Gastrocnemius medialis (tissue), 4 donors: ENCODE measurements at regions not wholly inside any gene's neighbourhood (a gene's known extent, or its start where the extent isn't known, plus 50 kb on each side); places are given as distances from the start of the nearest gene placed in this dataset.

Source experiments
- ATAC-seq, 2 donors: fragments of 150-250 bp; one replicate each; pipeline ENCODE4 v1.9.1; 2016
- DNase-seq, 2 donors: peaks; one replicate each; pipeline ENCODE4 v3.0.0-alpha.2; 2019
- H3K27ac ChIP-seq, 4 donors: fragments of 200-600 bp; sonication (generic); 1 replicate in 1 of 4; 2 replicates in 3 of 4; pipeline ENCODE4 v1.5.1; 2016 to 2018; ENCODE audit warnings: mild to moderate bottlenecking in 2 of 4, moderate library complexity in 1 of 4
- H3K27me3 ChIP-seq, 3 donors: fragments of 200-600 bp; sonication (generic) in 2 of 3; 1 replicate in 1 of 3; 2 replicates in 2 of 3; pipeline versions ENCODE4 v1.5.1 to v1.6.0; 2016 to 2019; ENCODE audit warnings: mild to moderate bottlenecking in 1 of 3, moderate library complexity in 1 of 3
- H3K36me3 ChIP-seq, 2 donors: fragments of 200-600 bp; sonication (generic) in 1 of 2; one replicate each; pipeline ENCODE4 v1.5.1; 2017 to 2018
- H3K4me1 ChIP-seq, 2 donors: fragments of 200-600 bp; sonication (generic) in 1 of 2; one replicate each; pipeline ENCODE4 v1.5.1; 2016 to 2017; ENCODE audit warnings: mild to moderate bottlenecking in 2 of 2
- H3K4me3 ChIP-seq, 4 donors: fragments of 200-600 bp; sonication (generic) in 3 of 4; 1 replicate in 1 of 4; 2 replicates in 3 of 4; pipeline ENCODE4 v1.5.1; 2016 to 2019; ENCODE audit warnings: mild to moderate bottlenecking in 2 of 4
- H3K9me3 ChIP-seq, 3 donors: fragments of 200-600 bp; sonication (generic) in 2 of 3; 1 replicate in 1 of 3; 2 replicates in 2 of 3; pipeline ENCODE4 v1.5.1; 2016 to 2019
- POLR2A ChIP-seq, 2 donors: fragments of 450-650 bp; IDR thresholded peaks; one replicate each; pipeline ENCODE4 v1.6.1; 2017; ENCODE audit warnings: antibody characterized with exemption in 2 of 2, mild to moderate bottlenecking in 2 of 2, moderate library complexity in 2 of 2
- in situ Hi-C, 4 donors: fragments of 200-750 bp; cut with MboI; loops; one replicate each; pipeline versions ENCODE4 v1.15.0 to v1.8.0; 2017; ENCODE audit warnings: low sequenced_read_pairs in 4 of 4
- intact Hi-C: fragments of 100-400 bp; cut with DNase I; formaldehyde crosslinking; loops from one replicate; pipeline ENCODE4 v1.15.1; 2023; ENCODE audit warnings: low total_unique reads
- TF ChIP-seq, protein P1 (sequence below), 5 experiments: fragments of 450-650 bp in 3 of 5; fragments of 200-600 bp in 2 of 5; sonication (generic) in 2 of 5; IDR thresholded peaks in 4 of 5; conservative IDR thresholded peaks in 1 of 5; 1 replicate in 4 of 5; 2 replicates in 1 of 5; pipeline ENCODE4 v1.5.1; 2016 to 2019; ENCODE audit warnings: antibody characterized with exemption in 5 of 5, mild to moderate bottlenecking in 3 of 5, moderate library complexity in 3 of 5

DNA sequence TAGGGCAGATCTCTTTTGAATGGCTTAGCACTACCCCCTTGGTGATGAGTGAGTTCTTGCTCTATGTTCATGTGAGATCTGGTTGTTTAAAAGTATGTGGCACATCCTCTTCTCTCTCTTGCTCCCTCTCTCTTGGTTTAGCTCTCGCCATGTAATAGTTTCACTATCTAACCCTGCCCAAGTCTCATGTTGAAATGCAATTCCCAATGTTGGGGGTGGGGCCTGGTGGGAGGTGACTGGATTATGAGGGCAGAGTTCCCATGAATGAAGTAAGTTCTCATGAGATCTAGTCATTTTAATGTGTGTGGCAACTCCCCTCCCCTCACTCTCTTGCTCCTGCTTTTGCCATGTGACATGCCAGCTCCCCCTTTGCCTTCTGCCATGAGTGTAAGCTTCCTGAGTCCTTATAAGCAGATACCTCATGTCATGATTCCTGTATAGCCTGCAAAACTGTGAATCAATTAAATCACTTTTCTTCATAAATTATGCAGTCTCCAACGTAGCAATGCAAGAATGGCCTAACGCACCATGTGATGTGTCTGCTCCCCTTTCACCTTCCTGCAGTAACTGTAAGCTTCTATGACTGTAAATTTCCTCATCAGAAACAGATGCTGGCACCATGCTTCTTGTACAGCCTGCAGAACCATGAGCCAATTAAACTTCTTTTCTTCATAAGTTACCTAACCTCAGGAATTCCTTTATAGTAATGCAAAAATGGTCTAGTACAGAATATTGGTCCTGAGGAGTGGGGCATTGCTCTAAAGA lies 74.8 kb upstream of the KCNH8 start:
- intact Hi-C loops = no loop called here
- no peak for ATAC-seq
- no peaks in the 10 kb centered on the region for H3K36me3 ChIP-seq
- in situ Hi-C loops = loop anchor here in 1 of 4 donors (25.0 kb wide), 1 partner anchor 789 kb away; no protein-coding TSS in a partner anchor
- no peaks in the 10 kb centered on the region for H3K4me1 ChIP-seq
- no peak for DNase-seq
- TF ChIP-seq, protein P1, sequence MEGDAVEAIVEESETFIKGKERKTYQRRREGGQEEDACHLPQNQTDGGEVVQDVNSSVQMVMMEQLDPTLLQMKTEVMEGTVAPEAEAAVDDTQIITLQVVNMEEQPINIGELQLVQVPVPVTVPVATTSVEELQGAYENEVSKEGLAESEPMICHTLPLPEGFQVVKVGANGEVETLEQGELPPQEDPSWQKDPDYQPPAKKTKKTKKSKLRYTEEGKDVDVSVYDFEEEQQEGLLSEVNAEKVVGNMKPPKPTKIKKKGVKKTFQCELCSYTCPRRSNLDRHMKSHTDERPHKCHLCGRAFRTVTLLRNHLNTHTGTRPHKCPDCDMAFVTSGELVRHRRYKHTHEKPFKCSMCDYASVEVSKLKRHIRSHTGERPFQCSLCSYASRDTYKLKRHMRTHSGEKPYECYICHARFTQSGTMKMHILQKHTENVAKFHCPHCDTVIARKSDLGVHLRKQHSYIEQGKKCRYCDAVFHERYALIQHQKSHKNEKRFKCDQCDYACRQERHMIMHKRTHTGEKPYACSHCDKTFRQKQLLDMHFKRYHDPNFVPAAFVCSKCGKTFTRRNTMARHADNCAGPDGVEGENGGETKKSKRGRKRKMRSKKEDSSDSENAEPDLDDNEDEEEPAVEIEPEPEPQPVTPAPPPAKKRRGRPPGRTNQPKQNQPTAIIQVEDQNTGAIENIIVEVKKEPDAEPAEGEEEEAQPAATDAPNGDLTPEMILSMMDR (IDR thresholded peaks at IDR 0.05 in 4 of 5, conservative IDR thresholded peaks at IDR 0.05 in 1 of 5) = no peak
- no peak for TF ChIP-seq POLR2A (IDR thresholded peaks at IDR 0.05)
- no peak overlapping the region for H3K27ac ChIP-seq
- no peak overlapping the region for H3K4me3 ChIP-seq
- H3K9me3 ChIP-seq = no peaks in the 10 kb centered on the region
- no peaks in the 10 kb centered on the region for H3K27me3 ChIP-seq

DNA sequence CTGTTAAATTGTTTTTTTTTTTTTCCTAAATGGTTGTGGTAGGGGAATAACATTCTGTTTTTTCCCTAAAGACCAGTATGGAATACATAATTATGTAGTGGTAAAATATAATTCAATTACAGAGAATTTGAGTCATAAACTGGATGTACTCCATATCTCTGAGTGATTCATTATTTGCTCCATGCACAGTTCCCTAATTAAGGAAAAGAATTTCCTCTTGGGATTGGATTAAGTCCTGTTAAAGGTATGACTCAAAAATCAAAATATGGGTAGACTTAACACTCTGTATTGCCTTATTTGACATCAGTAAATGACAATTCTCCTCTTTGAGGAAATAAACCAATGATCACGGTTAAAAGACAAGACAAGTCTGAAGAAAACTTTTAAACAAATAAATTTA lies 78.0 kb upstream of the KCNH8 start:
- no peak for ATAC-seq
- Histone ChIP-seq H3K27ac (no peak overlapping the region), H3K4me1 (no peaks in the 10 kb centered on the region), H3K4me3 (no peak overlapping the region), H3K9me3 (no peaks in the 10 kb centered on the region), H3K36me3 (no peaks in the 10 kb centered on the region), H3K27me3 (no peaks in the 10 kb centered on the region)
- TF ChIP-seq, protein P1 (IDR thresholded peaks at IDR 0.05 in 4 of 5, conservative IDR thresholded peaks at IDR 0.05 in 1 of 5) = no peak
- TF ChIP-seq POLR2A (IDR thresholded peaks at IDR 0.05) = no peak
- in situ Hi-C loops = loop anchor here in 1 of 4 donors (25.0 kb wide), 1 partner anchor 792 kb away; no protein-coding TSS in a partner anchor
- DNase-seq = no peak
- intact Hi-C loops = no loop called here

DNA sequence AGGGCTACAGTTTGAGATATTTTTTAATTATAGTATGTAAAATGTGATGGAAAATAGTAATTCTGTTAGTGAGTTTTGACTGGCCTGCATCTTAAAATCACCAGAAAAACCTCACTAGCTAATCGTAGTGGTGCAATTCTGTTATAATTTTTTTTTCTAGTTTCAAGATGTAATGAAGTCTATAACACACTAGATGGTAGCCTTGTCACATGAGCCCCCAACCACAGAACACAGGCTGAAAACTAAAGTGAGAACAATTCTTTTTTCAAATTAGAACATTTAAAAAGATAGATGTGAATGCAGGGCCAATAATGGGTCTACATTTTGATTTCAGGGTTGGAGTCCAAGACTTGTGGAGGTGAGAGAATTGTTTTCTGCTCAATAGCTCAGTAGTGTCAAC lies 83.3 kb upstream of the KCNH8 start:
- DNase-seq (no peak), ATAC-seq (no peak)
- Histone ChIP-seq H3K4me1 (no peaks in the 10 kb centered on the region), H3K36me3 (no peaks in the 10 kb centered on the region), H3K9me3 (no peaks in the 10 kb centered on the region), H3K27me3 (no peaks in the 10 kb centered on the region), H3K4me3 (no peak overlapping the region), H3K27ac (no peak overlapping the region)
- TF ChIP-seq, protein P1 (IDR thresholded peaks at IDR 0.05 in 4 of 5, conservative IDR thresholded peaks at IDR 0.05 in 1 of 5) = peak in 3 of 5 experiments; percentile 4 to 16 (median 16)
- TF ChIP-seq POLR2A (IDR thresholded peaks at IDR 0.05) = no peak
- intact Hi-C loops (no loop called here), in situ Hi-C loops (loop anchor here in 1 of 4 donors (25.0 kb wide), 1 partner anchor 797 kb away; no protein-coding TSS in a partner anchor)

DNA sequence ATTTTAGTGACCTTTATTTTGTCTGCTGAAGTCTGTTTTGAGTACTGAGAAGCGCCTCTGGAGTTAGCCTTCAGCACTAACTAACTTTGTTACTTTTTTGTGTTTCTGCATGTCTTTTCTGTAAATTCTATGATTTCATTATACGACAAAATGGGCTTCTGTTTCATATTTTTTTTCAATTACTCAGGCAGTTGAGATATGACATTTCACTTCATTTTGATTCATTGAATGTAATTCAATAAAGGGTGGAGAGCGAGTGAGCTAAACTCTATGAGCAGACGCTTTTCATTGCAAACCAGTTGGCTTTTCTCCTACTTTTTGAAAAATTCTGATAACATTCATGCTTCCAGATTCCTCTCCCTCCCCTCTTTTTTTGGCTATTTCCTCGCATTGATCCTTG lies 84.4 kb upstream of the KCNH8 start:
- Histone ChIP-seq H3K36me3 (no peaks in the 10 kb centered on the region), H3K4me1 (no peaks in the 10 kb centered on the region), H3K4me3 (no peak overlapping the region), H3K9me3 (no peaks in the 10 kb centered on the region), H3K27me3 (no peaks in the 10 kb centered on the region), H3K27ac (no peak overlapping the region)
- in situ Hi-C loops = loop anchor here in 1 of 4 donors (25.0 kb wide), 1 partner anchor 798 kb away; no protein-coding TSS in a partner anchor
- TF ChIP-seq POLR2A (IDR thresholded peaks at IDR 0.05) = no peak
- TF ChIP-seq, protein P1 (IDR thresholded peaks at IDR 0.05 in 4 of 5, conservative IDR thresholded peaks at IDR 0.05 in 1 of 5) = no peak
- no peak for DNase-seq
- no peak for ATAC-seq
- intact Hi-C loops = no loop called here
